BJ (cell line): ENCODE measurements at regions not wholly inside any gene's neighbourhood (a gene's known extent, or its start where the extent isn't known, plus 50 kb on each side); places are given as distances from the start of the nearest gene placed in this dataset.

ENCODE experiments used
- CTCF ChIA-PET: fragments of 350-600 bp; formaldehyde crosslinking; extraction: SDS; loops from one replicate; lab custom pipeline; 2021; ENCODE audit warnings: antibody characterized with exemption, inconsistent platforms; lab: Yijun Ruan, JAX
- POLR2A ChIA-PET: fragments of 300-600 bp; sonication (Branson Sonifier 250); formaldehyde crosslinking; extraction: SDS; loops from one replicate; lab custom pipeline; 2021; ENCODE audit warnings: antibody characterized with exemption; lab: Charles Lee
- DNase-seq: peaks from one replicate; pipeline ENCODE4 v3.0.0-alpha.2; 2011; ENCODE audit warnings: low read depth
- H3K27me3 ChIP-seq: 2 replicates; pipeline ENCODE4 v1.6.0; 2011; ENCODE audit warnings: low read length; ENCODE audit not compliant: control insufficient read depth, insufficient read depth
- H3K36me3 ChIP-seq: 2 replicates; pipeline ENCODE4 v1.5.1; 2011; ENCODE audit warnings: low read length; ENCODE audit not compliant: control insufficient read depth, insufficient read depth
- H3K4me3 ChIP-seq: 2 replicates; pipeline ENCODE4 v1.5.1; 2011; ENCODE audit warnings: low read depth, mild to moderate bottlenecking, control low read depth, low read length
- TF ChIP-seq, protein P1 (sequence below): IDR thresholded peaks from 2 replicates; pipeline ENCODE4 v1.5.1; 2011; ENCODE audit warnings: low read depth, mild to moderate bottlenecking, control low read depth, inconsistent platforms, low read length, moderate library complexity; ENCODE audit not compliant: insufficient read depth

DNA sequence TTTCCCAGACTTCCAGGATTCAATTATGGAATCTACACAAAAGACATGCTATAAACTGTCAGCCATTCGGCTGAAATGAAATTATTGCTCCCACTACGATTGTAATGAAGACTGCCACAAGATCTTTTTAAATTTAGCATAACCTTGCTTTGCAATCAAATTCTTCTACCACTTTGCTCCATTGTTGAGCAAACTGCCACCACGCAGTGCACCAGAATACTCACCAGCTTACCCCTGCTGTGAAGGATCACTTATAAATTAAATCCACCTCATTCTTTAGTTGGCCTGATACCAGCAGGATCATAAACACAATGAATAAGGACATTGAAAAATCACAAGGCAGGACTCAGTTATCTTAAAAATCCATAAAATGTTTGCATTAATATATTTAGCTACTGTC is 116.4 kb upstream of the PRNP start:
- POLR2A ChIA-PET, result no interaction called here

DNA sequence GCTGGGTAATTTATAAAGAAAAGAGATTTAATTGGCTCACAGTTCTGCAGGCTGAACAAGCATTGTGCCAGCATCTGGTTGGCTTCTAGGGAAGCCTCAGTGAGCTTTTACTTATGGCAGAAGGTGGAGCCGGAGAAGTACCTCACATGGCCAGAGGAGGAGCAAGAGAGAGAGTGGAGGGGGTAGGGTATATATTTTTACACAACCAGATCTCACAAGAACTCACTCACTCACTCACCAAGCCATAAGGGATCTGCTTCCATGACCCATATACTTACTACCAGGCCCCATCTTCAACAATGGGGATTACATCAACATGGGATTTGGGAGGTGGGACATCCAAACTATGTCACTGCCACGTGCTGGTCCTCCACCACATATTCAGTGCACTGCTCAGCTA is 117.2 kb upstream of the PRNP start:
- DNase-seq, result no peak
- TF ChIP-seq, protein P1, sequence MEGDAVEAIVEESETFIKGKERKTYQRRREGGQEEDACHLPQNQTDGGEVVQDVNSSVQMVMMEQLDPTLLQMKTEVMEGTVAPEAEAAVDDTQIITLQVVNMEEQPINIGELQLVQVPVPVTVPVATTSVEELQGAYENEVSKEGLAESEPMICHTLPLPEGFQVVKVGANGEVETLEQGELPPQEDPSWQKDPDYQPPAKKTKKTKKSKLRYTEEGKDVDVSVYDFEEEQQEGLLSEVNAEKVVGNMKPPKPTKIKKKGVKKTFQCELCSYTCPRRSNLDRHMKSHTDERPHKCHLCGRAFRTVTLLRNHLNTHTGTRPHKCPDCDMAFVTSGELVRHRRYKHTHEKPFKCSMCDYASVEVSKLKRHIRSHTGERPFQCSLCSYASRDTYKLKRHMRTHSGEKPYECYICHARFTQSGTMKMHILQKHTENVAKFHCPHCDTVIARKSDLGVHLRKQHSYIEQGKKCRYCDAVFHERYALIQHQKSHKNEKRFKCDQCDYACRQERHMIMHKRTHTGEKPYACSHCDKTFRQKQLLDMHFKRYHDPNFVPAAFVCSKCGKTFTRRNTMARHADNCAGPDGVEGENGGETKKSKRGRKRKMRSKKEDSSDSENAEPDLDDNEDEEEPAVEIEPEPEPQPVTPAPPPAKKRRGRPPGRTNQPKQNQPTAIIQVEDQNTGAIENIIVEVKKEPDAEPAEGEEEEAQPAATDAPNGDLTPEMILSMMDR, result no peak
- H3K4me3 ChIP-seq, result no peak overlapping the region
- ChIA-PET POLR2A (no interaction called here), CTCF (interaction anchor here (1.3 to 1.8 kb wide), 2 partner anchors 12 to 27 kb away, joined by 3 to 5 read pairs; no protein-coding TSS in a partner anchor)
- 0 out of 2 replicates have a peak, but pooled peaks cover 2% of the 10 kb centered on the region for H3K27me3 ChIP-seq
- H3K36me3 ChIP-seq, result no peaks in the 10 kb centered on the region

More for the DNA sequence above, 116.4 kb upstream of the PRNP start:
- TF ChIP-seq, protein P1, result no peak
- 0 out of 2 replicates have a peak, but pooled peaks cover 2% of the 10 kb centered on the region for H3K27me3 ChIP-seq
- H3K4me3 ChIP-seq, result no peak overlapping the region
- CTCF ChIA-PET, result interaction anchor here (1.0 to 1.8 kb wide), 3 partner anchors 12 to 78 kb away, joined by 3 to 5 read pairs (median 3); no protein-coding TSS in a partner anchor
- H3K36me3 ChIP-seq, result no peaks in the 10 kb centered on the region
- DNase-seq, result no peak

DNA sequence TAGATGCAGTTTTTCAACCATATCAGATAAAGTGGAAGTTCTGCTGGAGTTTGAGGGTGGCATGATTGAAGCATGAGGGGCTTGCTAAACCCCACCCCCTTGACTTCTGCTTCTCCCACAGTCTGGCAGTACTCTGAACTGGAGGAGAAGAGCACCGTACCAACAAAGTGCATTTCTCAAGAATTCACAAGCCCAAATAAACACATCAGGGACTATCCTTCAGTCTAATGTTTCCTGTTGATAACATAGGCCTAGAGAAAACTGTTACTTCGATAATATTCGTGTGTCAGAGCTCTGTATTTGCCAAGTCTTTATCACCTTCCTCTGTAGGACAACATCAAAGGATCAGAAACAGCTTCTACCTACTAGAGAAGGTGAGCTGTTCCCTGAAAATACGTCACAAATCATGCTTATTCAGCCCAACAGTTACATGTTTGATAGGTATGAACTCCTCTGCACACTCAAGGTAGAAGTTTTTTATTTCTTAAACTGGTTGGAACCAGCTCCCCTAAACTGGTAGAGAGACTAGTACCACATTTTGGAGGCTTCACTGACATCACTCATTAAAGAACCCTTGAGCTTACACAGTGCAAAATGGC is 117.8 kb upstream of the PRNP start:
- CTCF ChIA-PET, result interaction anchor here (1.3 to 1.8 kb wide), 2 partner anchors 13 to 28 kb away, joined by 3 to 5 read pairs; no protein-coding TSS in a partner anchor
- Histone ChIP-seq H3K36me3 (no peaks in the 10 kb centered on the region), H3K4me3 (no peak overlapping the region), H3K27me3 (0 out of 2 replicates have a peak, but pooled peaks cover 2% of the 10 kb centered on the region)
- TF ChIP-seq, protein P1, result no peak
- POLR2A ChIA-PET, result no interaction called here
- DNase-seq, result no peak

DNA sequence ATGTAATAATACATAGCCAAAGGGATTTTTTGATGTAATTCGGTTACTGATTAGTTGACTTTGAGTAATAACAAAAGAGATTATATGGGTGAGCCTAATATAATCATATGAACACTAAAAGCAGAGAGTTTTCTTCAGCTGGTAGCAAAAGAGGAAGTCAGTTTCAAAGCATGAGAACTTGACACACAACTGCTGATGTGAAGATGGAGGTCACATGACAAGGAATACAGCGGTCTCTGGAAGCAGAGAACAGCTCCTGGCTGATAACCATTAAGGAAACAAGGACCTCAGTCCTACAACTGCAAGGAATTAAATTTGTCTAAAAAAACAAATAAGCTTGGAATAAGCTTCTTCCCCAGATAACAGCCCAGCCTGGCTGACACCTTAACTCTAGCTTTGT is 119.1 kb upstream of the PRNP start:
- POLR2A ChIA-PET, result no interaction called here
- TF ChIP-seq, protein P1, result no peak
- Histone ChIP-seq H3K4me3 (no peak overlapping the region), H3K36me3 (no peaks in the 10 kb centered on the region), H3K27me3 (0 out of 2 replicates have a peak, but pooled peaks cover 2% of the 10 kb centered on the region)
- CTCF ChIA-PET, result no interaction called here
- no peak for DNase-seq

GRCh38 chr20:4563534-4563933 is 122.7 kb upstream of the PRNP start:
- Histone ChIP-seq H3K27me3 (0 out of 2 replicates have a peak, but pooled peaks cover 2% of the 10 kb centered on the region), H3K4me3 (no peak overlapping the region), H3K36me3 (no peaks in the 10 kb centered on the region)
- POLR2A ChIA-PET, result no interaction called here
- TF ChIP-seq, protein P1, result peak; percentile 37; the same call in 1 of the 2 replicates
- DNase-seq, result no peak
- CTCF ChIA-PET, result no interaction called here
